ENCODE measurements at regions not wholly inside any gene's neighbourhood (a gene's known extent, or its start where the extent isn't known, plus 50 kb on each side); places are given as distances from the start of the nearest gene placed in this dataset.

- TF ChIP-seq CTCF (optimal IDR thresholded peaks at IDR 0.05 in 1 of 3, IDR thresholded peaks at IDR 0.05 in 1 of 3, conservative IDR thresholded peaks at IDR 0.05 in 1 of 3; ENCODE audit: extremely low read depth in 1 of 3, insufficient read depth in 2 of 3, low read length in 3 of 3) (no peak), EZH2 (IDR thresholded peaks at IDR 0.05; ENCODE audit: low read length) (no peak)
Measured at GRCh38 chr9:96154081-96154480, 147.9 kb downstream of the HSD17B3 start.

Data from keratinocyte (primary cell).